ENCODE measurements at regions not wholly inside any gene's neighbourhood (a gene's known extent, or its start where the extent isn't known, plus 50 kb on each side); places are given as distances from the start of the nearest gene placed in this dataset.

DNA sequence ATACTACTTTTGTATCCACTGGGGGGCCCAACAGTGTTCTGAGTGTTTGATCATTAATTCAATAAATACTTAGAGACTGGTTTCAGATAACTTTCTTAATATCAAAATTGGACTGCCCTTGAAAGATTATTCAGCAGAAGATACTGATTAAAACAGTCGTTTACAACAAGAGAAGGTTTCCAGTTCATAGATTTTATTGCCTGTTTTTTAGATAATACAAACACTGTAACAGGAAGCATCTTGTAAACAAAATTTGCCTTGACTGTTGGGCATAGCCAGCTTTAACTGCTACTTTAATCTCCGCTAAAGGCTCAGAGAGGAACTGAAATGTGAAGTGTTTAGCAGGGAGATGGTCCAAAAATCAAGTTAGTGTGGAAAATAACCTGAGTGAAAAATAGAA, 1168.7 kb upstream of the NUDT12 start:
- TF ChIP-seq KLF1 (tag by site-specific recombination; IDR thresholded peaks at IDR 0.05) = no peak
- TF ChIP-seq CTCF (tag by site-specific recombination; IDR thresholded peaks at IDR 0.05) = no peak
- no peak for TF ChIP-seq ZNF521 (tag by site-specific recombination; IDR thresholded peaks at IDR 0.05)
- TF ChIP-seq KLF17 (tag by site-specific recombination; IDR thresholded peaks at IDR 0.05) = no peak
- TF ChIP-seq ZNF776 (tag by site-specific recombination; IDR thresholded peaks at IDR 0.05; ENCODE audit: borderline replicate concordance) = no peak
- TF ChIP-seq PBX3 (CRISPR knock-in tag; IDR thresholded peaks at IDR 0.05) = no peak

All from HEK293 (cell line).